ENCODE measurements at regions not wholly inside any gene's neighbourhood (a gene's known extent, or its start where the extent isn't known, plus 50 kb on each side); places are given as distances from the start of the nearest gene placed in this dataset.

GRCh38 chr6:16976385-16977183 is 125.3 kb upstream of the STMND1 start:
- DNase-seq (ENCODE audit: low read depth in 3 of 3), result no peak

- DNase-seq (ENCODE audit: low read depth in 3 of 3), result no peak
Measured at GRCh38 chr6:16974704-16975359, 127.0 kb upstream of the STMND1 start.

GRCh38 chr6:16974387-16974673 is 127.5 kb upstream of the STMND1 start:
- no peak for DNase-seq (ENCODE audit: low read depth in 3 of 3)

DNA sequence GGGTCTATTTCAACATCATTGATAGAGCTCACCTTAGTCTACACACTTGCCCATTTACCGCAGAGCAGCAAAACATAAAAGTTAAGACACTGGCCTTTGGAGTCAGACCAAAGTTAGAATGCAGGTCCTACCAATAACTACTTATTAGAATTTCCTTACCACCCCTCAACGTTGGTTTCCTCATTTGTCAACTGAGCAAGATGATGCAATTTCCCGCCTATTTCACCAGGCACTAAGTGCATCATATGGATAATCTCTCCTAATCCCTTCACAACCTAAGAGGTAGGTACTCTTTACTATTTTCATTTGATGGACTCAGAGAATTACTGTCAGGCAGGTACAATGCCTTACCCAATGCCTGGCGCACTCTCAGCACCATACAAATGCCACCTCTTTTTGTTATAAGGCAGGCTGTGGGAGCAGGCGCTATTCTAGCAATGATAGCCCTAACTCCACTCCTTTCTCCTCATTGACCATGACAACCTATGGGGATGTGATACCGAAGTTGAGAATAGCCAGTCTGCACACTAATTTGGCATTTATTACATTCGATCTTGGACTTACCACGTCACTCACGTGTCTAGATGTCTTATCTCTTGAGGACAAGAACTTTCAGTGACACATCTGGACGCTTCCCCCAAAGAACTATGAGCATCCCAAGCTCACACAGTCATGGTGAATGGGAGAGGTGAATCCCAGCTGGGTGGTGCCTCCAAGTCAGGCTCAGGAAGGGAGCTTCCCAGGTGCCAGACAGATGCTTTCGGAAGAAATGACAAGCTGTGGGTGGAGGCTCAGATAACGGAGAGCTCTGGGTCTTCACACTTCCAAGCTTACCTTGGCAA is 128.1 kb upstream of the STMND1 start:
- DNase-seq (ENCODE audit: low read depth in 3 of 3), result no peak

DNA sequence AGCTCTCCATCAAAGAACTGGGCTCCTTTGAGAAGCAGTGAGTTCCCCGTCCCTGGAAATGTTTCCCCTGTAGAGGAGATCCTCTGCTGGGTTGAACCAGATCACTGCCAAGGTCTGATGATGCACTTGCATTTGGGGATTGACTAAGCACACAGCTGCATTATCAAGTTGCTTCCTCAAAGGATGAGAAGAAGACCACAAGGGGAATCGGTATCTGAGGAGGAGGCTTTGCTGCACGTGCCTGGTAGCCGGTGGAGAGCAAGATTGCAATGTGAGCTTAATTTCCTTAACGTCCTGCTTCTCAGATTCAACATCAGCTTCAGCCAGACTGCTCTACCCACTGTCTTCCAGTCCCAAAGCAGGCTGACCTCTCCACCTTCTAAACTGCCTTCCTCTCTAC is 128.8 kb upstream of the STMND1 start:
- DNase-seq (ENCODE audit: low read depth in 3 of 3), result no peak

DNA sequence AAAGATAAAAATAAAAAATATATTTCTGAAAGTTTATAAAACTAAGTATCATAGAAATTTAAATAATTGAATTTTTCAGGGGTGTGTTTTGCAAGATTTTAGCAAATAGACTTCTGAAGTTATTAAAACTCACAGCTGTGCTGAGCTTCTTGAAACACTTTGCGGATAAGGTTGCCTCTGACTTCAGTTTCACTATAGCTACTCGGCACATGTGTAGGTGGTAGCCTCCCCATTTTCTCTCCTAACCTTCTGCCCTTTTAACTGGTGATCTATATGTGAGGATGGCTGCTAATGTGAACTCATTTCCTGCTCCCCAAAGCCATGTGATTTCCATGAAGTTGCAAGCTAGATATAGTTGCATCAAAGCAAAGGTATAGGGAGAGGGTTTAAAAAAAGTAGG is 129.3 kb upstream of the STMND1 start:
- DNase-seq (ENCODE audit: low read depth in 3 of 3), result no peak

DNA sequence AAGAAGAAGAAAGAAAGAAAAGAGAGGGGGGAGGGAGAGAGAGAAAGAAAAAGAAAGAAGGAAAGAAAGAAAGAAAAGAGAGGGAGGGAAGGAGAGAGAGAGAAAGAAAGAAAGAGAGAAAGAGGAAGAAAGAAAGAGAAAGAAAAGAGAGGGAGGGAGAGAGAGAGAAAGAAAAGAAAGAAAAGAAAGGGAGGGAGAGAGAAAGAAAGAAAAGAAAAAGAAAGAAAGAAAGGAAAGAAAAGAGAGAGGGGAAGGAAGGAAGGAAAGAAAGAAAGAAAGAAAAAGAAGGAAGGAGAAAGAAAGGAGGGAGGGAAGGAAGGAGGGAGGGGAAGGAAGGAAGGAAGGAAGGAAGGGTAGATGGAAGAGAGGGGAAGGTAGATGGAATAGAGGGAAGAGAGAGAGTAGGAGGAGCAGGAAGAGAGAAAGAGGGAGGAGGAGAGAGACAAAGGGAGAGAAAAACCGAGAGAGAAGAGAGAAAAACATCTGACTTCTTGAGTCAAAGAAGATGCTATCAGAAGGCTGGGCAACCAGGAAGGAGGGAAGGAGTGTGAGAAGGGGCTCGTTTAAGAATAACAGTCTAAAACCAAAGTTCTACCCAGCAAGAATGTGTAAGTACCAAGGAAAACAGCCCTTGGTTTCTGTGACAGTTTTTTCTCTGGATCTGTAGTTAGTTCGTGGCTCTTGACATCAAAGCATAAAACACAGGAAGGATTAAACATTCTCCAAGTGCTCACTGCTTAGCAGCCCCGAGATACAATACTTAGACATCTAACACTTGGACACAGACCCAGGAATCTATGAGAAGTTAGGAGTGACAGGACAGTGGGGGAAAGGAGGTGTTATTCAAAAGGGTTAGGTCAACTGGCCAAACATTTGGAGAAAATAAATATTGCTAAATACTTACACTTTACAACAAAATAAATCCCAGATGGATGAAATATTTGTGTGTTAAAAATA is 131.9 kb upstream of the STMND1 start:
- no peak for DNase-seq (ENCODE audit: low read depth in 3 of 3)

- DNase-seq (ENCODE audit: low read depth in 3 of 3), result no peak
Measured at GRCh38 chr6:16968101-16968500, 133.7 kb upstream of the STMND1 start.

DNA sequence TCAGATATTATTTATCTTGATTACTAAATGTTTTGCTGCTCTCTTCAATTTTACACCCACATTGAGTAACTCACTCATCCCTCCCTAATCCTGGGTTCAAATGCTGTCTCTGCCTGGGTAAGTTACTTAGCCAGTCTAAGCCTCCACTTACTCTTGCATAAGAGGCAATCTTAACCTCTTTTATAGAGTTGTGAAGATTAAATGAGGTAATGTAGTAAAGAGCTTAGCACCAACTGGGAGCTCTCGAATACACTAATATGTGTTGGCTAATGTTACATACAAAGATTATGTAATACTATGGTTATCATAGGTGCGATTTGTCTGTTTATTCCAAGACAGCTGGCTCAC is 134.4 kb upstream of the STMND1 start:
- DNase-seq (ENCODE audit: low read depth in 3 of 3), result no peak

DNA sequence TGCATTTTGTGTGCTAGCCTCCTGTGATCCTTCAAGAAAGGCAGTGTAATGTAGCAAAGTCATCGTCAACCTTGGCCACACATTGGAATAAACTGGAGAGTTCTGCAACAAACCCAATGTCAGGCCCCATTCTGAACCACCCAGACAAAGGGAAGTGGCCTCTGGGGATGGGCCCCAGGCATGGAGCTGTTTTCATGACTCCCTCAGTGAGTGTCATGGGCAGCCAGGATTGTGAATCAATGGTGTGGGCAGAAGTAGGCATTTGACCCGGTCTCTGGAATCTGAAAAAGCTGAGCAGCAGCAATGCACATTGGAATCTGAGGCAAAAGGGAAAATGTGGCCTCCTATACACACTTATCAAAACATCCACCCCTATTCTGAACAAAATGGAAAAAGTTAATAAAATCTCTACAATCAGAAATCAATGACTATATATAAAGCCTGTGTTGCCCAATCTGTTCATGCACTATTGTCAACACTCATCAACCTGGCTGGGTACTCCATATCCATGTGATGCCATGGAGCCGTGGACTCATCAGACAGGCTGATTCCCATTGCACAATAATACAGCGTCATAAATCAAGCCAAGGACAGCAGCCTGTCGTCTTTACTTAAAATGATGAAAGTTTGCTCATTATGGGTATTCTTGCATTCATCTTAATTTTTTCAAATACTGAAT is 134.9 kb upstream of the STMND1 start:
- no peak for DNase-seq (ENCODE audit: low read depth in 3 of 3)

GRCh38 chr6:16965689-16966088 is 136.2 kb upstream of the STMND1 start:
- DNase-seq (ENCODE audit: low read depth in 3 of 3), result no peak

DNA sequence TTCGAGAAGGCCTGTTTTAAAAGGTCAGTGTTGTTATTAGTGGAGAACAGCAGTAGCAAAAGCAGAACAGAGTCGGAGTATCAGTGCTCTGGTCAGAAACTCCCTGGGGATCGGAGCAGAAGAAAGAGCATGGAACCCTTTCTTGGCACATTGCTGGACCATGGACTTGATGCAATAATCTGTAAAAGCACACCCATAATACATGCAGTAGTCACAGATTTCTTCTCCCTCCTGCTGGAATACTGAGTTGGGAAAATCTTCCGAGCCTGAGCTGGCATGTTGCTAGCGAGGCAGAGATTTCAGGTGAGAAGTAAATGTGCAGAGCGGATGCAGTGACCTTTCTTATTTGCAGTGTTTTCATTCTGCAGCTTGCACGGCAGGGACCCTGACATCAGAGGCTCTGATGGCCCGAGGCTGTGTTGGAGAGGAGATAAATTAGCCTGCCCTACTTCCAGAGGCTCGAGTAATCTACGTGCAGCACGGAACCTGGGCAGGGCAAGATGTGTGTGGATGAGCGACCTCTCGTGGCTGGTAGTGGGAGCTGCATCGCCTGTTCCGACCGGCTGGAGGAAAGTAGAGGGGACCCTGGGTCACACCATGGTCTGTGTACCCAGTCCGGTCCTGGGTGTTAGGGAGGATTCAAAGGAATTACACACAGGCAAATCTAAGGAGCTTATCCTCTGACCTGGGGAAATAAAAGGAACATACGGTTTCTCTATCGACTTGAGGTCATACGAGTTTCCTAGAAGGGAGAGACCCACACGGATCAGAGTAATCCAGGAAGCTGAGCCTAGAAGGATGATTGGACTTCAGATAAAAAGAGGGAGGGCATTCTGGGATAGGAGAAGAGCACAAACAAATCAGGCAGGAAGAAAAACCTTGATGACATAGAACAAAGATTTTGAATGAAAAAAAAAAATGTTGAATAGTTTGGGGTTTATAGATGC is 137.0 kb upstream of the STMND1 start:
- peak; percentile 41 to 69 (median 52) for DNase-seq (ENCODE audit: low read depth in 3 of 3)

DNA sequence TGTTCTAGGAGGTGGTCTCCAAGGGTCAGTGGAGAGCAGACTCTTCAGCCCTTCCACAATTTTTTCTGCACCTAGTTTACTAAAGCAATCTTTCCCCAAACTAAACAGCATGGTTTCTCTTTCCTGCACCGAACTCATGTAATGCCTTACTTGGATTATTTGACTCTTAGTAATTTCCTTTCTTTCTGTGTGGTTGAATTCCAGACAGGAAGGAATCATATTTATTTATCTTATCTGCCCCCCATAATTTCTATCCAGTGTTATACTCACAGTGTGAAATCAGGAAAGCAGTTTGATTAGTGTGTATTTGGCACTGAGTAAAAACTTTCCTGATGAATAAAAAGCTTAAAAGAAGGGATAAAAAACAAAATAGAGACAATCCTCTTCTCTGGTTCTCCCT is 140.3 kb upstream of the STMND1 start:
- no peak for DNase-seq (ENCODE audit: low read depth in 3 of 3)

DNA sequence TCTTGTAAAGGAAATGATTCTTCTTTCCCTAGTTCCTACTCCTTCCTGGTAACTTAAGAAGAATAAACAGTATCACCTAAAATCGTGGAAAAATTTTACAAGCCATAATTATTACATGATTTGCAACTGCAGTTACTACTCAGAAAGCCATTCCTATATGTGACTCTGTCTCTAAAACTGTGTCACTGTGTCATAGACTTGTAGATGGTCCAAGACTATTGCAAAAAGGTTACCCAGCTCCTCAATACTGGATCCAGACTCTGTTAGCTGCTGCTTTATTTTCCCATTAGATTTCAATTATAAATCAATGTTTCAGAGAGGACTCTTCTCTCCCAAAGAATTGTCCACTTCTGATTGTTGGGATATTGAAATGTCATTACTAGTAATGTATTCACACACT is 142.1 kb upstream of the STMND1 start:
- no peak for DNase-seq (ENCODE audit: low read depth in 3 of 3)

DNA sequence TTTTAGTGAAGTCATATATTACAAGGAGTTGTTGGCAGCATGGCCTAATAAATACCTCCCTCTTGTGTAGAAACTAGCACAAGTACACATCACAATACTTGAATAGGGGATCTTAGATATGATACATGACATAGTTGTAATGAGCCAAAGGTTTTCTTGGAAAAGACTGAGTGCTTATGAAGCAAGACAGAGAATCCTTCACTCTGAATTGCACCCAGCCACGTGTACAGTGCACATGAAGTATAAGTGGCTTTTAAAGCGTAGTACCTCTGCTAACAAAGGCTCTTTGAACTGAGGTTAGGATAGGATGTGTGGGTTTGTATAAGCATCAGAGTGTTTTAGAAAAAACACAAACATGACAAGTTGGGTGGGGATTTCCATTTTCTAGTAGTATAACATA is 145.5 kb upstream of the STMND1 start:
- no peak for DNase-seq (ENCODE audit: low read depth in 3 of 3)

DNA sequence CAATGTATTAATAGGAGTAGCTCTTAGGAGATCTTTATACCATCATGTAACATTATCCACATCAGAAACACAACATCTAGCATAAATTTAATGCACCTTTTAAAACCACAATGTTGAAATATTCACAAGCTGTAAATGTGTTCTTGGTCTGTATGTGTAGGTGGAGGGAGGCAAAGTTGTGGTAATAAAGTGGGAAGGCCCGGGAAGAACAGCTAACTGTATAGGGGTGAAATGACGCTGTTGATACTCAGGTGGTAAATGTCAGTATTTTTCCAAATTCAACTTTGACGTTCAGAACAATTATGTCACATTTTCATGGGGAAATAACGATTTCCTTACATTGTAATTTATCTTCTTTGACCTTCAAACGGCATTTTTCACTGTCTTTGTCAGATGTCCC is 146.0 kb upstream of the STMND1 start:
- DNase-seq (ENCODE audit: low read depth in 3 of 3), result no peak

DNA sequence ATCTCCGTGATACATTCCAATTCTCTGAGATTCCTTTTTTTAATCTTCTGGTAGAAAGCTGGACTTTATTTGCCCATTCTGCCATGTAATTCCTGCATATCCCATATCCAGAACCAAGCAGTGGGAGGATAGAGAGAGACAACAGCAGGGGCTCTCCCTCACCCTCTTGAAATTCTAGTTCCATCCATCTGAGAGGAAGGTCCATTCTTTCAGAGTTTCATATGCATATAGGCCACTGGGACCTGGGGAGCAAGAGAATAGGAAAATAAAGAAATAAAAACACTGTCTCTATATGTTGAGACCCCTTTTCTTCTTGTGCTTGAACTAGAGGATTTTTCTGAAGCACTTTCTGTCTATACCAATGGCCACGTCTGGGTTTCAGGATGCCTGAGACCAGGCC is 147.9 kb upstream of the STMND1 start:
- DNase-seq (ENCODE audit: low read depth in 3 of 3), result no peak

DNA sequence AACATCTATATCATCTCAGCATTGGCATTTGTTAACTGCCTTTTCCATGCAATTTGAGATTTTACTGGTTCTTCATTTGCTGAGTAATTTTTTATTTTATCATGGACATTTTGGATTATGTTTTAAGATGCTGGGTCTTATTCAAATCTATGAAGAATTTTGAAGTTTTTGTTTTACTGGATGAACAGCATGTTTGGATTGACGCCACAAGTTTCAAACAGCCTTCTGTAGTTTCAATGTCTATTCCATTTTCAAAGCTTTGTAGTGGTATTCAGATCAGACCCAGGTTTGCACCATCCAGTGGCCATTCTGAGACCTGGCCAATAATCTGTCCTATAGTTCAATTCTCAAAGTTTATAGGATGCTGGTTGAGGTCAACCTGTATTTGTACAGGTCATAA is 148.4 kb upstream of the STMND1 start:
- DNase-seq (ENCODE audit: low read depth in 3 of 3), result no peak

- no peak for DNase-seq (ENCODE audit: low read depth in 3 of 3)
Measured at GRCh38 chr6:16950825-16951495, 150.9 kb upstream of the STMND1 start.

DNA sequence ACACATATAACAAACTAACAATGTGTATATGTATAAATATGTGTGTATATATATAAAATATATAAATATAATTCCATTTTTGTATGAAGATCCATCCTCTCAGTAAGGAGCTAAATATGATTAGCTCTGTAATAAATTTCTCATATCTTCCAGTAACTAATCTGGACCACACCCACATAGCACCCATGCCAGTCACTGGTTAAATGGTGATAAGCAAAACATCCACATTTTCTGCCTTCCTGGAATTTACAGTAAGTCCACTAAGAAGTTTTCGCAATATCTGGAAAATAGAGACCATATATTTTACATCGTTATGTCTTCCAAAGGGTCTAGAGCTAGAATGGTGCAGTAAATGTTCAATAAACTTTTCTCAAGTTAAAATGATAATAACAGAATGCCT is 151.5 kb upstream of the STMND1 start:
- no peak for DNase-seq (ENCODE audit: low read depth in 3 of 3)

Measured in stimulated activated CD4-positive, alpha-beta T cell treated with anti-CD3 and anti-CD28 coated beads, TNF-alpha, amount 100 ng/mL, for 24 hours (primary cell).